Stimulated activated CD8-positive, alpha-beta memory T cell treated with anti-CD3 and anti-CD28 coated beads, Interleukin-4, amount 100 ng/mL, for 24 hours (primary cell): ENCODE measurements at regions not wholly inside any gene's neighbourhood (a gene's known extent, or its start where the extent isn't known, plus 50 kb on each side); places are given as distances from the start of the nearest gene placed in this dataset.

ENCODE experiments used
- DNase-seq: peaks from one replicate; pipeline ENCODE4 v3.0.0-alpha.2; 2020; ENCODE audit warnings: low read depth

DNA sequence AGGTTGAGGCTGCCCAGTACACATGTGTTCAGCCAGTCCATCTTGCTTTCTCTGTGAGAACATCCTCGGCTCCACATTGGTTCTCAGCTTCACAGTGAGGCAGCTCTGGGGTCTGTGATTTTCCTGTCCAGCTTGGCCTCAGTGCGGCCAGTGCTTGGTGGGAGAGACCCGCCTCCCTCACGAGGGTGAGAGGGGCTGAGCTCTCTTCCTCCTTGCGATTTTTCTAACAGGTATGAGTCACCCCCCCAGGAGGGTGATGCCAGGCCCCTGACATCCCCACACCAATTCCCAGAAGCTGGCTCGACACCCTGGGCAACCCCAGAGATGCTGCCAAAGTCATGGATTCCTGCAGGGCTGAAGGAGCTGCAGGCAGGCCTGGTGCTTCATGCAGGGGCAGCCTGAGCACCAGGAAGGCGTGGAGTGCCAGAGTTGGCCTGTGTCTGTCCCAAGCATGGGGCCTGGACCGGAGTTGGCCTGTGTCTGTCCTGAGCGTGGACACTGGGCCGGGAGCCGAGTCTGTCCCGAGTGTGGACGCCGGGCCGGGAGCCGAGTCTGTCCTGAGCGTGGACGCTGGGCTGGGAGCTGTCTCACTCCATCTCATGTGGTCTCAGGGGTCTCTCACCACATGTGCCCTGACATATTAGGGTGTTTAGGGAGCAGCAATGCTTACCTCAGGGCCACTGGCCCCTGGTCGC lies 408.6 kb upstream of the IRX4 start:
- no peak for DNase-seq

DNA sequence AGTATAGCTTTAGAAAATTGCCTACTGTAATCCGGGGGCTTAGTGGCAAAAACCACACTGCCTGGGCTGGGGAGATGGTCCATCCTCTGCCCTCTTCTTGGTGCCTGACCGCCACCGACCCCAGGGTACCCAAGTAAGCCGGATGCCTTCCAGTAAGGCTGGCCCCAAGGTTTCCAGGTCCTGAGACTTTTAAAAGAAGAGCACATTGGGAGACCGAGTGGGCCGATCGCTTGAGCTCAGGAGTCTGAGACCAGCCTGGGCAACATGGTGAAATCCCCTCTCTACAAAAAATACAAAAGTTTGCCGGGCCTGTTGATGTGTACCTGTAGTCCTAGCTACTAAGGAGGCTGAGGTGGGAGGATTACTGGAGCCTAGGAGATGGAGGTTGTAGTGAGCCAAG lies 406.7 kb upstream of the IRX4 start:
- no peak for DNase-seq

DNA sequence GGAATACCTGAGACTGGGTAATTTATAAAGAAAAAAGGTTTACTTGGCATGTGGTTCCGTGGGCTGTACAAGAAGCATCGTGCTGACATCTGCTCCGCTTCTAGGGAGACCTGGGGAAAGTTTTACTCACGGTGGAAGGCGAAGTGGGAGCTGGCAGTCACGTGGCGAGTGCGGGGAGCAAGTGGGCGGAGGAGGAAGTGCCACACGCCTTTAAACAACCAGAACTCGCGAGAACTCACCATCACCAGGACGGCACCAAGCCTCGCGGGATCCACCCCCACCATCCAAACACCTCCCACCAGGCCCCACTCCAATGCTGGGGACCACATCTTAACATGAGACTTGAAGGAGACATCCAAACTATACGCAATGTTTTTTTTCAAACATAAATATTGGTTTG lies 406.2 kb upstream of the IRX4 start:
- no peak for DNase-seq

DNA sequence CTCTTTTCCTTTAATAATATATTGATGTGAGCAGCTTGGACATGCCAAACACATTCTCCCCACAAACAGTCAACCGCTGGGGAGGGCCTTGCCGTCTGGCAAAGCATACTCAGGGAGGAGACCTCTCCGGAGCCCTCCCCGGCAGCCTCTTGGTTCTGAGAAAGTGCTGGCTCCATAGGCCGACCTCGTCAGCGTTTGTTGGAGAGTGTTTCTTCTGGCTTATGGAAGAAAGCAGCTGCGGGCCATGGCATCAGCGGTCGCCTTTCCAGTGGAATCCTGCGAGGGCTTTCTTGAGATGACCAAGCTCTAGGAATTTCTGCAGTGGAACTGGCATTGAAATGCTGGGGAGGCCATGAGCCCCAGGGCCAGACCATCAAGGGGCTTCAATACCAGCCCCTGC lies 405.7 kb upstream of the IRX4 start:
- DNase-seq, result no peak

DNA sequence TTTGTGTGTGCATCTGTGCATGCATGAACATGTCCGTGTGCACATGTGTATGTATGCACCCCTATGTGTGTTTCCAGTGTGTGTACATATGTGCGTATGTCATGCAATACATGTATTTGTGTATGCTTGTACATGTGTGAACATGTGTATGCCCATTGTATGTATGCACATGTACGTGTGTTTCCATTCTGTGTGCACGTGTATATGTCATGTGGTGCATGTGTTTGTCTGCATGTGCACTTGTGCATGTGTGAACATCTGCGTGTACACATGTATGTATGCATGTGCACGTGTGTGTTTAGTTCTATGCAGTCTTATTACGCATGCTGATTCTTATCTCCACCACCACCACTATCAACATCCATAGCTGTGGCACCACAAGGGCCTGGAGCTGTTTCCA lies 403.5 kb upstream of the IRX4 start:
- DNase-seq, result no peak

DNA sequence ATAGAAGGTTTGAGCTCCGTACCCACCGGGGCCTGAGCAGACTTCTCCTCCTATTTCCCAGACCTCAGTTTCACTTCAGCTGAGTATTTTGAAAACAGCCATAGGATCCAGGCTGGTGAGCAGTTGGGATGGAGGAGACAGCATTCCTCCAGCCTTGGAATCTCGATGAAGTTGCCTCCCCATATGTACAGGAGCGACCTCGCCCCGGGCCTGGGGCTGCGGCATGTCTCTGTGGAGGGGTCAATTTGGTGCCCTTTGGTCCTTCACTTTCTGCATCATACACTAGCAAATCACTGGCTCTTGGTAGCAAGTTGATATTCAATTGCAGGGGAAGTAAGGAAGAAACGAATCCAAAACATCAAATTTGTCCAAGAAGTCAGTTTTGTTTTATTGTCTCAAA lies 402.0 kb upstream of the IRX4 start:
- no peak for DNase-seq

DNA sequence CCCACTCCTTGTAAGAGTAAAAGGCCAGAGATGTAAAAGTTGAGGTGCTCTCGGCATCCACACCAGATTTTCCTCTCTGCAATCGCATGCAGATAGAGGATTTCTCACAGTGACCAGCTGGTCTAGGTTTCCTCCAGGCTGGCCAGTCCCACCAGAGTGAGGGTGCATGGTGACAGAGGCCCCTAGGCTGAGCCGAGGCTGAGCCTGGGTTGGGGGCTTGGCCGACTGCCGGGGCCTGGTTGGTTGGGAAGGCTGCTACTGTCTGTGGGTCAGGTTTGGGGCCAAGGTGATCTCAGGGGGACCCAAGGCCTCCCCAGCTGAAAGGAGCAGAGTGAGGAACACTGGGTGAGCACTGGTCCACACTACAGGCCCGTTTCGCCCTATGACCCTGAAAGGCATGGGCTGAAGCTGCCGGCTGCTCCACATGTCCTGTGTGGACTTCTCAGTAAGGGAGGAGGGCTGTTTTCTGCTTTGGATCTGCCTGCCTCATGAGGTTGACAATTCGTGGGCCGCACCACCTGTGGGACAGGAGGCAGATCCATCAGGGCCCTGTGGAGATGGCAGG lies 400.8 kb upstream of the IRX4 start:
- no peak for DNase-seq

DNA sequence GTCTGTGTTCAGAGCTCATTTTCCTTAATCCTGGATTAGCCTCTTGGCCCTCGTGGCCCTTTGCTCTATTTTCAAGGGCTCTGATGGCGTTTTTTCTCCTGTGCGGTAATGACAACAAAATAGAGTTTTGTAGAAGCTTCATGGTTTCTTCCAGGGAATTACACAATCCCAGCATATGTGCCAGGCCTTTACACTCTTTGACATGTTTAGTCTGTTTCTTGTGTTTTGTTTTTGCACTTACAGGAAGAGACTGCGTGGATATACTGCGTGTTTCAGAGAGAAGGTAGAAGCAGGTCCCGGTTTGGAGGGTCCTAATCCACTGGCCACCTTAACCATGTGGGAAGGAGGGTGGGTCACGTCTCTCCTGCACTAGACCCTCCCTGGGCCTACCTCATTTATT lies 400.2 kb upstream of the IRX4 start:
- DNase-seq, result no peak

DNA sequence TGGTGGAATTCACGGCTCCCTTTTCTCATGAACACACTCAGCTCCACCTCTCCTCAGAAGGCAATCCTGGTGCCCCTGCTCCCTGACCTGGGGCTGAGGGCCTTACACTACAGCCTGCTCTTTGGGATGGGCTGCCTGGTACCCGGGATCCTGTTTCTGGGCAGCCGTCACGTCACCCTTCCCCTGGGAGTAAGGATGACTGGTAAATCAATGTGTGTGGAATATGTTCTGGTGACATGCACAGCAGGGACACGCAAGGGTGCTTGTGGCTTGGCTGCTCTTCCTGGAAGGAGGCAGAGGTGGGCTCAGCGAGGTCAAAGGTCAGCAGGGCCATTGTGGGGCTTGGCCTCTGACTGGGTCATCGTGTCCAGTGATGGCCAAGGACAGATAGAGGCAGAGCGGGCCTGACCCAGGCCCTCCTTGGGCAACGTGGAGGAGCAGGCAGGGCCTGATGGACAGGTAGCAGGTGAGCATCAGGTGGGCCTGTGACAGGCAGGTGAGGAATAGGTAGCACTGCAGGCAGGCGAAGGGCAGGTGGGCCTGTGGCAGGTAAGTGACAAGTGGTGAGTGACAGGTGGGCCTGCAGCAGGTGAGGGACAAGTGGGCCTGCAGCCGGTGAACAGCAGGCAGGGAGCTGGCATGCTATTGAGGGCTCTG lies 399.4 kb upstream of the IRX4 start:
- DNase-seq, result no peak

DNA sequence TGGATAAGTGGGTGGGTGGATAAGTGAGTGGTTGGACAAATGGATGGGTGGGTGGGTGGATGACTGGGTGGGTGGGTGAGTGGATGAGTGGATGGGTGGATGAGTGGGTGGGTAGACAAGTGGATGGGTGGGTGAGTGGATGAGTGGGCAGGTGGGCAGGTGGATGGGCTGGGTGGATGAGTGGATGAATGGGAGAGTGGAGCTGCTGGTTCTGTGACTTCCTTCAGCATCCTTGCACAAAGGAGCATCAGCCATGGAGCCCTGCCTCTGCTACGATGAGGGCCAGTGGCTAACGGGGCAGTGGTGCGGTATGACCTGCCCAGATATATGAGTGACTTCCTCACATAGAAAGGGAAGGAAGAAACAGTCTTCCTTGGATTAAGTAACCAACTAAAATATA lies 398.7 kb upstream of the IRX4 start:
- DNase-seq, result no peak

DNA sequence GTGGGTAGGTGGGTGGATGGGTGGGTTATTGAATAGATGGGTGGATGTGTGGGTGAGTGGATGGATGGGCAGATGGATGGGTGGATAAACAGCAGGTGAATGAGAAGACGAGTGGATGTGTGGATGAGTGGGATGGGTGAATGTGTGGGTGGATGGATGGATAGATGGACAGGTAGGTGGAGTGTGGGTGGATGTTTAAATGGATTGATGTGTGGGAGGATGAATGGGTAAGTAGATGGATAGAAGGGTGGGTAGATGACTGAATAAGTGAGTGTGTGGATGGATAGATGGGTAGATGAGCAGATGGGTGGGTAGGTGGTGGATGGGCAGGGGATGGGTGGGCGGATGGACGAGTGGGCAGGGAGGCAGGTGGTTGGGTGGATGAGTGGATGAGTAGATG lies 397.6 kb upstream of the IRX4 start:
- no peak for DNase-seq

DNA sequence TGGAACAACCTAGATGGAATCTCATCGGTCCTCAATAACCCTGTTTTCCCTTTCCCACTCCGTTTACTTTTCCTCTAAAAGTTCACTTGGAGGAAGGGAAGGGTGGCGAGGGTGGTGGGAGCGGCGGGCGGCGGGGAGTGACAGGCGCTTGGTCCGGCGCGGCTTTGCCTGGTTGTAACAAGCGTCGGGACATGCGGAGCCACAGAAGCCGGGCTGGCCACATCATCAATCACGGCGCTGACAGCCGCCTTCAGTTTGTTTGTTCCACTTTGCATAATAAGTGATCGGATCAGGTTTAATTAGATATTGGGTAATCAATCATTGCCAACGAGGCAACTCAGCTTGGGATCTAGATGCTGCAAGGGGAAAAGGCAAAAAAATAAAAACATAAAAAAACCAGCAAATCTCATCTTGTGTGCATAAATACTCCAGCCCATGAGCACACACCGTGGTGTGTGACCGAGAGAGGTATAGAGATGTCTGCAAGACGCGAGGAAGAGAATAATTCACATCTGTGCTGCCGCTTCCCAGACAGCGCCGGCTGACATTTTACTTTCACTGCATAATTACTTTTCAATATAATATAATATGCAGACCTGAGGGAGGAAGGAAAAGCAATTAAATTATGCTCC lies 396.2 kb upstream of the IRX4 start:
- DNase-seq, result no peak

DNA sequence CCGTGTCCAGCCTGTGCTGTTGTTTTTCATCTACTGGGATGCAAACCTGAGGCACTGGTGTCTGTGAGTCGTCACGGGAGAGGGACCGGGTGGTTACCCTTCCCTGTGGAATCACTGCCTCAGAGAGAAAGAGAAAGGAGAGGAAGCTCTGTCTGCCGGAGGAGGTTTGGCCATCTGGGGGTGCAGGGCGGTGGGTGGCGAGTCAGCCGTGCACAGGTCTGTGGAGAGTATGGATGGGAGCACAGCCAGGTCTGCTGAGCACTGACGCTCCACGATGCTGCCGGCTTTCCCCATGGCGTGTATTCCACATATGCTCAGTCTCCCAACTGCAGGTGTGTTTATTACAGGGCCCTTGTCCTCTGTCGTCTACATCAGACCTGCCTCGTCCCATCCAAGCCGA lies 395.2 kb upstream of the IRX4 start:
- DNase-seq, result no peak

DNA sequence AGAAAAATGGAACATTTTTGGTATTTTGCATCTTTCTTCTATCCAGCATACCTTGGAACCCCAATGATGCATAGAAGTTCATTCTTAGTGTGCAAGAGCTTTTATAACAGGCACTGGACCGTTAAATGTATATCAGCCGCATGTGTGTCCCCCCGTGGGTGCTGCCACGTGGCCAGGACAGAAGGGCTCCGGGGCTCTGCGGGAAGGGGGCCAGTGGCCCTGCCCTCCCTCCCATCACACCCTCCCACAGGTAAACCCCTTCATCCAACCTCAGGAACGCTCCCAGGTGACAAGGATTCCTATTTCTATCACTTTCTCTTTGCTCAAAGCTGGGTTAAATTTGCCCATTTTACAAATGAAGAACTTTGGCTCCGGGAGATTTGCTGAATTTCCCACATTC lies 393.4 kb upstream of the IRX4 start:
- no peak for DNase-seq

DNA sequence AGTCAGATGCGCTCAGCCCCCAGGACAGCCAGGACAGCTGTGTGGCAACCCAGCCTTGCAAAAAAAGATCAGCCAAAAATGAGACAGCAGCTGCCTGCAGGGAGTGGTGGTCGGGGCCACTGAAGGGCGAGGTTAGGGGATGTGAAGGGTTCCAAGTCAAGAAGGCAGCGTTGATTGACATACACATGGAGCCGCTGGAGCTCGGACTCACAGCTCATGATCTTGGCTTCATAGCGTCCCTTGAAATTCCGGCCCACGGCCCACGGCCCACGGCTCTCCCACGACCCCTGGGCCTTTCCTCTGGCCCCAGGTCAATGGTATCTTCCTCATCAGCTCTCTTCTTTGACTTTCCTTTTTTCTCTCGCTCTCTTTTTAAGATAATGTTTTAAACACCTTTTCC lies 390.0 kb upstream of the IRX4 start:
- no peak for DNase-seq

DNA sequence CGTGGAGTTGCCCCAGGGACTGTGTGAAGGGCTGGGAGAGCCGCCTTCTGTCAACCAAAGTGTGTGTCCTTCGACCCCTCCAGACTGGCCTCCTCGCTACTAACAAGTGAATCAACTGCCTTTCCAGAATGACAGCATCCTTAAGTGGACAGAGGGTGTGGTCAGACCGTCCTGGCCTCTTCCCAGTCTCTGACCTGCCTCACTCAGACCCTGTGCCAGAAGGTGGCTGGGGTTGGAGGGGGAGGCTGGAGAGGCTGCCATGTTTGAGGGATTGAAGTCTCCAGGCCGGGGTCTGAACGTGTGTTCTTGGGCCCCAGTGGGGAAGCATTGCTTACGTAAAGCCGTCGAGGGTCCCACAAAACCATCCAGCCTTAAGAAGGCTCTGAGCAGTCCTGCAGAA lies 389.3 kb upstream of the IRX4 start:
- DNase-seq, result no peak

DNA sequence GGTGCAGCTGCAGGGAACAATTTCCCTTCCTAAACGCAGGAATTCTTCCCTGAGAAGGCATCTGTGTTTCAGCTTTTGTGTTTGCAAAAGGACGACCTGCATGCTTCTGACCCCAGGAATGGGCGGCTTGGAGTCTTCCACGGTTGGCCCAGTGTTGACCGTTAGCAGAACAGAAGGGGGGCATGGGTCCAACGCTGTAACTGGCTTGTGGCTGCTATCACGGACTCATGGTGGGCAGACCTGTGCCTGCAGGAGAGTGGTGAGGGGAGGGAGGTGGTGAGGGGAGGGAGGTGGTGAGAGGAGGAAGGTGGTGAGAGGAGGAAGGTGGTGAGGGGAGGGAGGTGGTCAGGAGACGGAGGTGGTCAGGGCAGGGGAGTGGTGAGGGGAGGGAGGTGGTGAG lies 388.6 kb upstream of the IRX4 start:
- no peak for DNase-seq

DNA sequence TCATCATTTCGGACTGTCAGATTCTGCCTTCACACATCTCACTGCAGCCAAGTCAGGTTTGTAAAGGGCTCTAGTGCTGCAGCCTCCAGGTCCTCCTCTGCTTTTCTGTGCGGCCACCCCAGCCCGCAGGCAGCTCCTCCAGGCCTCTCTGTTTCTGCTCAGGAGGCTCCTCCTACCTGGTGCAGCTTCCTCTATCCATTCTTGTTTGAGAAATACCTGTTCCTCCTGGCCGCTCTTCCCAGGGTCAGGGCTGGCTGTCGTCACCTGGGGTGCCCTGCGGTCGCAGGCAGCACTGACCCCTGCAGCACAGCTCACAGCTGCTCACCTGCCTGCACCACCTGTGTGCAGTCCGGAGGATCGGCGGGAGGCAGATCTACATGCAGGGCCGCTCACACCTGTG lies 387.7 kb upstream of the IRX4 start:
- DNase-seq, result no peak

DNA sequence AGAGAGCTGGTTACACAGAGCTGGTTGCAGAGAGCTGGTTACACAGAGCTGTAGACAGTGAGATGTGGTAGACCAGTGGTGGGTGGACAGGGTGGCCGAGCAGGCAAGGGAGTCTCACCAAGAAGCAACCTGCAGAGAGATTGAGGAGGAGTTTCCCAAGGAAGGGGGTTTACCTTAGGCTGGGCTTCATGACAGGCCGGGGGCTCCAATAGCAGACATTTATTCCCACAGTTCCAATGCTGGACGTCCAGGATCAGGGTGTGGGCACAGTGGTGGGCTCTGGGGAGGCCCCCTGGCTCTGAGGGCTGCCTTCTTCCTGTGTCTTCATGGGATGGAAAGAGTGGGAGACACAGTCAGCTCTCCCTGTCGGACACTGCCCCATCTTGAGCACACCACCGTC lies 386.9 kb upstream of the IRX4 start:
- no peak for DNase-seq

DNA sequence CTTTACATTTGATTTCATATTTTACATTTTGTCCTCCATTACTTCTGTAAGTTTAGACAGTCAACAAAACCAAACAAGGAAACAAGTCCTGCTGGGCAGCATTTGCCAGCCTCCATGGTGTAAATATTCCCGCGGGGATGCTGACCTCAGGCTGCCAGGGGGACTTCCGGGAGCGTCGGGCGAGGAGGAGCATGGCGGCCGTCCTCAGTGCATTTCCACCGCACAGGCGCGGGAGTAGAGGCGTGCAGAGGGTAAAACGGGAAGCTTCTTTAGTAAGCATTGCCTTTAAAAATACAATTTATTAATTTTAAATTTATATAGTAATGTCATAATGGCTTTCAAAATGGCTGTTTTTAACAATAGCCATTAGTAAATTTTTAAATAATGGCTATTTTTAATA lies 385.3 kb upstream of the IRX4 start:
- no peak for DNase-seq

DNA sequence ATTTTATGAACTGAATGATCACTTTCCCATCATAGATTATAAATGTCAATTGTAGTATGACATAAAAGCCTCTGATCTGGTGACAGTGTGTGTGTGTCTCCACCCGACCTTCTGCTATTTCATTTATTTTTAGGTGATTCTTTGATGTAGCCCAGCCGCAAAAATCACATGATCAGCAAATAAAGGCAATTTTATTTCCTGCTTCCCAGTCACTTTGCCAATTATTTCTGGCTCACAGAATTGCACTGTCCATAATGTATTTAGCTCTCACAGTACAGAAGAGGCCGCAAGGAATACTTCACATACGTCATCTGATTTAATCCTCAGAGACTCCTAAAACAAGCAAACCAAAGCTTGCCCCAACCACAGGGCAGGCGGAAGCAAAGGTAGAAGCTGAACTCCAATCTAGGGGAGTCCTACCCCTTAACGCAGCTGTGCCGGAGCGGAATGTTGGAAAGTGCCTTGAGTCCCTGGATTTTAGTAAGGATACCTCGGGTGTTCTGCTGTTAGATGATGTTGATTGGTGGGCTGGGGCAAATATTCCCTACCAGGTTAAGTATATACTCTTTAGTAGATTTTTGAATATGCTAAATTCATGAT lies 384.0 kb upstream of the IRX4 start:
- no peak for DNase-seq

DNA sequence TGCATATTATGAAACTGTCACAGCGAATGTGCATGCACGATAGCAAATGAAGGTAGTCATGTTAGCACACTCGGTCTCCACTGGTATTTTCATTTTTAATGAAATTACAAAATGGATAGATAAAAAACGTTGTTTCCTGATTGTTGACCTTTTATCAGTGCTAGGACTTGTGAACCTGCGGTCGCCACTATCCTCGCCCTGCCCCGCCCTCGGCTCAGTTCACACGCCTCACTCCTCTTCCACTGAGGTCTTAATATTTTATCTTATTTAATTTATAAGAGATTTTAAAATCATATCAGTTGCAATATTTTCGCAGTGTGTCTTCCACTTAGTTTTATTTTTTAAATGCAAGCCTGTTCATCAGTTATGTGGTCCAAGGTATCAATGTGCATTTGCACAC lies 382.6 kb upstream of the IRX4 start:
- no peak for DNase-seq

DNA sequence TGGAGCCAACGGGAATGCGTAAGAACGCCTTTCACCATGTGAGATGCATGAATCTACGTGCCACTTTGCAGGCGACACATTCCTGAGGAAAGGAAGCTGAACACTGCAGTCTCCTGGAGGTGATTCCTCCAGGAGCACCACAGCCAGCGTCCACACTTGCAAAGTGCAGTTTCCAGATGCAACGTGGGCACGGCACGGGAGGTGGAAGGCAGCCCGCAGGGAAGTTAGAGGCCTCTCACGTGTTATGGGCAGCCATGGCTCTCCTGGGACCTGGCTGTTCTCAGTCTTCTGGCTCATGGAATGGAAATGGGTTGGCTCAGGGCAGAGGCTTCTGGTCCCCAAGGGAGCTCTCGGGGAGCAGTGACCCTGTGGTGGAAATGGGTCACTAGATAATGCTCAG lies 381.0 kb upstream of the IRX4 start:
- no peak for DNase-seq
